ENCODE measurements at regions not wholly inside any gene's neighbourhood (a gene's known extent, or its start where the extent isn't known, plus 50 kb on each side); places are given as distances from the start of the nearest gene placed in this dataset.

DNA sequence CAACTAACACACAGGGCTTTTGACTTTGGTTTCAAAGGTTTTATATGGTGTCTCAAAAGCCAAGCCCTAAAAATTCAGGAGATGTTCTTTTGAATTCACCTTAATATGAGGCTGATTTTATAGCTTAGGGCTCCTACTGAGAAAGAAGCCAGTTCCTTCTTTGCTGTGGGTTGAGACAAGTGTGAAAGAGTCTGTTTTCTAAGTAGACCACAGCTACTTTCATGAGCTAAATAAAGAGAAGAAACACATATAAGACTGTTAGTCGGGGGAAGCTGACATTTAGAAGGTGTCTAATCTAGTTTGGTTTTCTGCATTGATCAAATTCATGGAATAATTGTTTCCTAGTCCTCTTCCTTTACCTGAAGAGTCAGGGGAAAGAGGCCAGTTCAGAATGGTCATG is 332.1 kb upstream of the CELF2 start:
- no peak overlapping the region for H3K27ac ChIP-seq
- no peaks in the 10 kb centered on the region for H3K9me3 ChIP-seq
- intact Hi-C loops (cut with DNase I) = no loop called here
- 81 to 83% methylated on average over 1 of the region's 1 CpG for WGBS, 2 donors
- TF ChIP-seq POLR2A (IDR thresholded peaks at IDR 0.05) (no peak), POLR2AphosphoS5 (IDR thresholded peaks at IDR 0.05) (no peak), EP300 (IDR thresholded peaks at IDR 0.05) (no peak)
- TF ChIP-seq, protein P1, sequence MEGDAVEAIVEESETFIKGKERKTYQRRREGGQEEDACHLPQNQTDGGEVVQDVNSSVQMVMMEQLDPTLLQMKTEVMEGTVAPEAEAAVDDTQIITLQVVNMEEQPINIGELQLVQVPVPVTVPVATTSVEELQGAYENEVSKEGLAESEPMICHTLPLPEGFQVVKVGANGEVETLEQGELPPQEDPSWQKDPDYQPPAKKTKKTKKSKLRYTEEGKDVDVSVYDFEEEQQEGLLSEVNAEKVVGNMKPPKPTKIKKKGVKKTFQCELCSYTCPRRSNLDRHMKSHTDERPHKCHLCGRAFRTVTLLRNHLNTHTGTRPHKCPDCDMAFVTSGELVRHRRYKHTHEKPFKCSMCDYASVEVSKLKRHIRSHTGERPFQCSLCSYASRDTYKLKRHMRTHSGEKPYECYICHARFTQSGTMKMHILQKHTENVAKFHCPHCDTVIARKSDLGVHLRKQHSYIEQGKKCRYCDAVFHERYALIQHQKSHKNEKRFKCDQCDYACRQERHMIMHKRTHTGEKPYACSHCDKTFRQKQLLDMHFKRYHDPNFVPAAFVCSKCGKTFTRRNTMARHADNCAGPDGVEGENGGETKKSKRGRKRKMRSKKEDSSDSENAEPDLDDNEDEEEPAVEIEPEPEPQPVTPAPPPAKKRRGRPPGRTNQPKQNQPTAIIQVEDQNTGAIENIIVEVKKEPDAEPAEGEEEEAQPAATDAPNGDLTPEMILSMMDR (IDR thresholded peaks at IDR 0.05) = no peak
- H3K4me3 ChIP-seq = no peak overlapping the region
- no peaks in the 10 kb centered on the region for H3K4me1 ChIP-seq
- no peak for DNase-seq
- H3K36me3 ChIP-seq = no peaks in the 10 kb centered on the region
- H3K27me3 ChIP-seq = no peaks in the 10 kb centered on the region

- intact Hi-C loops (cut with DNase I) = no loop called here
- no peak for DNase-seq
These were observed 329.9 kb upstream of the CELF2 start for GRCh38 chr10:10687751-10688150.

DNA sequence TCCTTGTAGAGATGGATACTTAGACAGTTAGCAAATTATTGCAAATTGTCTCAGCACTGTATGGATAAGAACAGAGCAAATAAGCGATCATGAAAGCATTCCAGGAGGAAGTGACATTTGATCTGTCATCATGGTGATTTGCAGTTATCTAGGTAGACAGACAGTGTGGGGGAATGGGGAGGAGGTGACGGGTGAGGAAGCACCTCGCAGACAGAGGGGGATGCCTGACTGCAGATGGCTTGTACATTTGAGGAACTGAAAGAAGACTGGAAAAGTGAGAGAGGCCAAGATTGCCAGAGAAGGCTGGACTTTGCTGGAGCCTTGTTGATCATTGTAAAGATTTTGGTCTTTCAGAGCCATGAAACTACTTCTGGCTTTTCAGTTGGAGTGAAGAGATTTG is 318.2 kb upstream of the CELF2 start:
- H3K9me3 ChIP-seq = no peaks in the 10 kb centered on the region
- H3K27me3 ChIP-seq = no peaks in the 10 kb centered on the region
- DNase-seq = no peak
- H3K4me1 ChIP-seq = no peaks in the 10 kb centered on the region
- no peaks in the 10 kb centered on the region for H3K36me3 ChIP-seq
- 15 to 31% methylated on average over 3 of the region's 3 CpGs for WGBS, 2 donors
- H3K4me3 ChIP-seq = no peak overlapping the region
- intact Hi-C loops (cut with DNase I) = no loop called here
- no peak for TF ChIP-seq POLR2AphosphoS5 (IDR thresholded peaks at IDR 0.05)
- TF ChIP-seq, protein P1 (IDR thresholded peaks at IDR 0.05) = no peak
- no peak for TF ChIP-seq POLR2A (IDR thresholded peaks at IDR 0.05)
- no peak for TF ChIP-seq EP300 (IDR thresholded peaks at IDR 0.05)
- H3K27ac ChIP-seq = no peak overlapping the region

More at GRCh38 chr10:10687751-10688150, 329.9 kb upstream of the CELF2 start:
- H3K36me3 ChIP-seq = no peaks in the 10 kb centered on the region
- no peaks in the 10 kb centered on the region for H3K27me3 ChIP-seq
- TF ChIP-seq EP300 (IDR thresholded peaks at IDR 0.05) (no peak), POLR2A (IDR thresholded peaks at IDR 0.05) (no peak), POLR2AphosphoS5 (IDR thresholded peaks at IDR 0.05) (no peak)
- TF ChIP-seq, protein P1 (IDR thresholded peaks at IDR 0.05) = no peak
- H3K4me3 ChIP-seq = no peak overlapping the region
- 18 to 55% methylated on average over 4 of the region's 4 CpGs for WGBS, 2 donors
- no peak overlapping the region for H3K27ac ChIP-seq
- H3K9me3 ChIP-seq = no peaks in the 10 kb centered on the region
- H3K4me1 ChIP-seq = no peaks in the 10 kb centered on the region

- 80 to 93% methylated on average over 5 of the region's 5 CpGs for WGBS, 2 donors
- H3K27me3 ChIP-seq = no peaks in the 10 kb centered on the region
- no peak for DNase-seq
- H3K36me3 ChIP-seq = no peaks in the 10 kb centered on the region
- no peak for TF ChIP-seq POLR2AphosphoS5 (IDR thresholded peaks at IDR 0.05)
- TF ChIP-seq EP300 (IDR thresholded peaks at IDR 0.05) = no peak
- TF ChIP-seq POLR2A (IDR thresholded peaks at IDR 0.05) = no peak
- TF ChIP-seq, protein P1 (IDR thresholded peaks at IDR 0.05) = no peak
- no peak overlapping the region for H3K4me3 ChIP-seq
- intact Hi-C loops (cut with DNase I) = no loop called here
- no peak overlapping the region for H3K27ac ChIP-seq
- H3K9me3 ChIP-seq = no peaks in the 10 kb centered on the region
- H3K4me1 ChIP-seq = no peaks in the 10 kb centered on the region
These were observed 316.5 kb upstream of the CELF2 start for GRCh38 chr10:10701084-10701611.

DNA sequence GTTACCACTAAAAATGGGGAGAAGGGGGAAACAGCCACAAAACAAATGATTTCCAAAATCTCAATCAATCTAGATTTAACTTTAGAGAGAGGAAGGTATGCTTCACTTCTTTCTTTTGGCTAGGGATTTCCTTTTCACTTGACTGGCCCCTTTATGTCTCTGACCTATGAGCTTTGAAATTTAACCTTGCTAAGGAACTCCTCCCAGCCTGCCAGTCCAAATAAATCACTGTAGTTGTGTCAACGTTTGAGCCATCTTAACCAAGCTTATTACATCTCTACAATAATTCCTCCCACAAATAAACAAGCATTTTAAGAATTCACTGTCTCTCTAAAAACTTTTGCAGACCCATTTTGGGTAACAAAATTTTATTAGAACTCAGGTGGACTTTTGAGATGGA is 315.5 kb upstream of the CELF2 start:
- H3K4me3 ChIP-seq = no peak overlapping the region
- intact Hi-C loops (cut with DNase I) = no loop called here

More for the DNA sequence above, 315.5 kb upstream of the CELF2 start:
- Histone ChIP-seq H3K36me3 (no peaks in the 10 kb centered on the region), H3K27me3 (no peaks in the 10 kb centered on the region), H3K4me1 (no peaks in the 10 kb centered on the region), H3K27ac (no peak overlapping the region), H3K9me3 (no peaks in the 10 kb centered on the region)
- WGBS, 2 donors = 11 to 27% methylated on average over 1 of the region's 1 CpG
- no peak for DNase-seq
- TF ChIP-seq POLR2A (IDR thresholded peaks at IDR 0.05) (no peak), POLR2AphosphoS5 (IDR thresholded peaks at IDR 0.05) (no peak), EP300 (IDR thresholded peaks at IDR 0.05) (no peak)
- TF ChIP-seq, protein P1 (IDR thresholded peaks at IDR 0.05) = no peak
